ENCODE measurements at regions not wholly inside any gene's neighbourhood (a gene's known extent, or its start where the extent isn't known, plus 50 kb on each side); places are given as distances from the start of the nearest gene placed in this dataset.

- Histone ChIP-seq H3K4me3 (no peak overlapping the region), H3K27ac (no peak overlapping the region)
Measured at GRCh38 chr12:91441993-91442952, 259.7 kb upstream of the DCN start.

DNA sequence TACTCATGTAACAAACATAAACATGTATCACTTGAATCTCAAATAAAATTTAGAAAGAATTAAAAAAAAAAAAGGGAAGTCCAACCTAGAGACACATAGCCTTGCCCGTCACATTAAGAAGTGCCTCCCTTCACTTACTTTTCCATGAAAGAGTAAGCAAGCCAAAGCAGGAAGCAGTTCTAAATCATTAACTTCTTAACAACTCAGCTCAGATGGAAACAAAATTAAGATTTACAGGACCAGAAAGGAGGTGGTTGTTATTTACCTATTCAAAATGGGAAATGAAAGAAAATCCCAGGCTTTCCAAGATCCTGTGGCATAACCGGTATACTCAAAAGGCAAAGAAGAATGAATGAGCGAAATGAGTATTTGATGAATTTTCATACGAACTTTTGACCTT lies 258.6 kb upstream of the DCN start:
- TF ChIP-seq, protein P1, sequence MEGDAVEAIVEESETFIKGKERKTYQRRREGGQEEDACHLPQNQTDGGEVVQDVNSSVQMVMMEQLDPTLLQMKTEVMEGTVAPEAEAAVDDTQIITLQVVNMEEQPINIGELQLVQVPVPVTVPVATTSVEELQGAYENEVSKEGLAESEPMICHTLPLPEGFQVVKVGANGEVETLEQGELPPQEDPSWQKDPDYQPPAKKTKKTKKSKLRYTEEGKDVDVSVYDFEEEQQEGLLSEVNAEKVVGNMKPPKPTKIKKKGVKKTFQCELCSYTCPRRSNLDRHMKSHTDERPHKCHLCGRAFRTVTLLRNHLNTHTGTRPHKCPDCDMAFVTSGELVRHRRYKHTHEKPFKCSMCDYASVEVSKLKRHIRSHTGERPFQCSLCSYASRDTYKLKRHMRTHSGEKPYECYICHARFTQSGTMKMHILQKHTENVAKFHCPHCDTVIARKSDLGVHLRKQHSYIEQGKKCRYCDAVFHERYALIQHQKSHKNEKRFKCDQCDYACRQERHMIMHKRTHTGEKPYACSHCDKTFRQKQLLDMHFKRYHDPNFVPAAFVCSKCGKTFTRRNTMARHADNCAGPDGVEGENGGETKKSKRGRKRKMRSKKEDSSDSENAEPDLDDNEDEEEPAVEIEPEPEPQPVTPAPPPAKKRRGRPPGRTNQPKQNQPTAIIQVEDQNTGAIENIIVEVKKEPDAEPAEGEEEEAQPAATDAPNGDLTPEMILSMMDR (IDR thresholded peaks at IDR 0.05): no peak
- intact Hi-C loops (cut with DNase I): no loop called here
- no peak overlapping the region for H3K4me3 ChIP-seq
- H3K27me3 ChIP-seq: no peaks in the 10 kb centered on the region
- no peaks in the 10 kb centered on the region for H3K9me3 ChIP-seq
- H3K9ac ChIP-seq (ENCODE audit: low read depth in 2 of 2, low read length in 2 of 2): no peak overlapping the region
- no peak overlapping the region for H3K27ac ChIP-seq
- H3K36me3 ChIP-seq: no peaks in the 10 kb centered on the region
- no peak for DNase-seq
- no peaks in the 10 kb centered on the region for H3K4me1 ChIP-seq

More at GRCh38 chr12:91441993-91442952, 259.7 kb upstream of the DCN start:
- TF ChIP-seq, protein P1 (IDR thresholded peaks at IDR 0.05): no peak
- intact Hi-C loops (cut with DNase I): no loop called here
- H3K9me3 ChIP-seq: no peaks in the 10 kb centered on the region
- no peak for DNase-seq
- H3K27me3 ChIP-seq: no peaks in the 10 kb centered on the region
- H3K4me1 ChIP-seq: no peaks in the 10 kb centered on the region
- no peak overlapping the region for H3K9ac ChIP-seq (ENCODE audit: low read depth in 2 of 2, low read length in 2 of 2)
- no peaks in the 10 kb centered on the region for H3K36me3 ChIP-seq

GRCh38 chr12:91434081-91434480 lies 251.5 kb upstream of the DCN start:
- no peaks in the 10 kb centered on the region for H3K36me3 ChIP-seq
- H3K9me3 ChIP-seq: no peaks in the 10 kb centered on the region
- H3K4me1 ChIP-seq: no peaks in the 10 kb centered on the region
- H3K9ac ChIP-seq (ENCODE audit: low read depth in 2 of 2, low read length in 2 of 2): no peak overlapping the region
- H3K4me3 ChIP-seq: no peak overlapping the region
- intact Hi-C loops (cut with DNase I): no loop called here
- TF ChIP-seq, protein P1 (IDR thresholded peaks at IDR 0.05): no peak
- no peak for DNase-seq
- no peak overlapping the region for H3K27ac ChIP-seq
- H3K27me3 ChIP-seq: no peaks in the 10 kb centered on the region

- Histone ChIP-seq H3K27ac (no peak overlapping the region), H3K27me3 (no peaks in the 10 kb centered on the region), H3K9me3 (no peaks in the 10 kb centered on the region), H3K4me1 (no peaks in the 10 kb centered on the region), H3K36me3 (no peaks in the 10 kb centered on the region), H3K4me3 (no peak overlapping the region), H3K9ac (ENCODE audit: low read depth in 2 of 2, low read length in 2 of 2) (no peak overlapping the region)
- no peak for DNase-seq
- TF ChIP-seq, protein P1 (IDR thresholded peaks at IDR 0.05): no peak
- intact Hi-C loops (cut with DNase I): no loop called here
Measured at GRCh38 chr12:91432755-91433154, 250.1 kb upstream of the DCN start.

- DNase-seq: no peak
- intact Hi-C loops (cut with DNase I): no loop called here
- Histone ChIP-seq H3K9me3 (no peaks in the 10 kb centered on the region), H3K27me3 (no peaks in the 10 kb centered on the region), H3K4me1 (no peaks in the 10 kb centered on the region), H3K36me3 (no peaks in the 10 kb centered on the region), H3K9ac (ENCODE audit: low read depth in 2 of 2, low read length in 2 of 2) (no peak overlapping the region), H3K27ac (no peak overlapping the region), H3K4me3 (no peak overlapping the region)
- TF ChIP-seq, protein P1 (IDR thresholded peaks at IDR 0.05): no peak
Measured at GRCh38 chr12:91432089-91432488, 249.5 kb upstream of the DCN start.

Data from colonic mucosa (tissue), 4 donors.